ENCODE measurements at regions not wholly inside any gene's neighbourhood (a gene's known extent, or its start where the extent isn't known, plus 50 kb on each side); places are given as distances from the start of the nearest gene placed in this dataset.

GRCh38 chr4:18815779-18816173, 794.2 kb upstream of the LCORL start:
- TF ChIP-seq CTCF (IDR thresholded peaks at IDR 0.05) (no peak), EP300 (IDR thresholded peaks at IDR 0.05) (no peak), POLR2AphosphoS5 (IDR thresholded peaks at IDR 0.05) (no peak)

All from sigmoid colon (tissue), 4 donors.